ENCODE measurements at regions not wholly inside any gene's neighbourhood (a gene's known extent, or its start where the extent isn't known, plus 50 kb on each side); places are given as distances from the start of the nearest gene placed in this dataset.
"Not testable (repeated sequence)": the region's sequence is repeated elsewhere in the genome, so short reads cannot be mapped to it uniquely, and the experiment has no call there.

- no peak overlapping the region for H3K4me3 ChIP-seq (ENCODE audit: low read depth, low read length)
- TF ChIP-seq, protein P1, sequence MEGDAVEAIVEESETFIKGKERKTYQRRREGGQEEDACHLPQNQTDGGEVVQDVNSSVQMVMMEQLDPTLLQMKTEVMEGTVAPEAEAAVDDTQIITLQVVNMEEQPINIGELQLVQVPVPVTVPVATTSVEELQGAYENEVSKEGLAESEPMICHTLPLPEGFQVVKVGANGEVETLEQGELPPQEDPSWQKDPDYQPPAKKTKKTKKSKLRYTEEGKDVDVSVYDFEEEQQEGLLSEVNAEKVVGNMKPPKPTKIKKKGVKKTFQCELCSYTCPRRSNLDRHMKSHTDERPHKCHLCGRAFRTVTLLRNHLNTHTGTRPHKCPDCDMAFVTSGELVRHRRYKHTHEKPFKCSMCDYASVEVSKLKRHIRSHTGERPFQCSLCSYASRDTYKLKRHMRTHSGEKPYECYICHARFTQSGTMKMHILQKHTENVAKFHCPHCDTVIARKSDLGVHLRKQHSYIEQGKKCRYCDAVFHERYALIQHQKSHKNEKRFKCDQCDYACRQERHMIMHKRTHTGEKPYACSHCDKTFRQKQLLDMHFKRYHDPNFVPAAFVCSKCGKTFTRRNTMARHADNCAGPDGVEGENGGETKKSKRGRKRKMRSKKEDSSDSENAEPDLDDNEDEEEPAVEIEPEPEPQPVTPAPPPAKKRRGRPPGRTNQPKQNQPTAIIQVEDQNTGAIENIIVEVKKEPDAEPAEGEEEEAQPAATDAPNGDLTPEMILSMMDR (IDR thresholded peaks at IDR 0.05; ENCODE audit: borderline replicate concordance, insufficient read depth, low read depth, low read length): no peak
These were observed 140.2 kb upstream of the SPRED1 start for GRCh38 chr15:38112406-38112805.

GRCh38 chr15:38115121-38115520 is 137.5 kb upstream of the SPRED1 start:
- TF ChIP-seq, protein P1 (IDR thresholded peaks at IDR 0.05; ENCODE audit: borderline replicate concordance, insufficient read depth, low read depth, low read length): no peak
- no peak overlapping the region for H3K4me3 ChIP-seq (ENCODE audit: low read depth, low read length)

DNA sequence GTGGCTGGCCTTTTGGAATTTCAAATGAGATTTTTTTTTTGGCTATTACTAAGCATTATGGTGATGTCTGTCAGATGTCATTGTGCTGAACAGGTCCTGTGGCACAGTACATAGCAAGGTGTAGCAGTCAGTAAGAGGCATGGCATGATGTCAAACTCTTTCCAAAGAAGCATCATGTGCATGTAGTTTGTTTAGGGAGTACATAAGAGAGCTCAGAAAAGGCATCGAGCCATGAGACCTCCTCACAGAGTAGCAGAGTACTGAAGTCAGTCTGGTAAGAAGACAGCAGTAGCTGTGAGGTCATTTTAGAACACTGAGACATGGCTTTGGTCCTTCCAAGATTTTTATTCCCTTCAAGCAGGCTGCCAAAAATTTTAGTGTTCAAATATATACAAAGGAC is 134.9 kb upstream of the SPRED1 start:
- H3K4me3 ChIP-seq (ENCODE audit: low read depth, low read length): no peak overlapping the region
- TF ChIP-seq, protein P1 (IDR thresholded peaks at IDR 0.05; ENCODE audit: borderline replicate concordance, insufficient read depth, low read depth, low read length): no peak

DNA sequence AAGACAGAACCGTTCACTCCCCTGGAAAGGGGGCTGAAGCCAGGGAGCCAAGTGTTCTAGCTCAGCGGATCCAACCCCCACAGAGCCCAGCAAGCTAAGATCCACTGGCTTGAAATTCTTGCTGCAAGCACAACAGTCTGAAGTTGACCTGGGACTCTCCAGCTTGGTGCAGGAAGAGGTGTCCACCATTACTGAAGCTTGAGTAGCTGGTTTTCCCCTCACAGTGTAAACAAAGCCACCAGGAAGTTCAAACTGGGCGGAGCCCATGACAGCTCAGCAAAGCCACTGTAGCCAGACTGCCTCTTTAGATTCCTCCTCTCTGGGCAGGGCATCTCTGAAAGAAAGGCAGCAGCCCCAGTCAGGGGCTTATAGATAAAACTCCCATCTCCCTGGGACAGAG is 132.8 kb upstream of the SPRED1 start:
- not testable (repeated sequence) for H3K4me3 ChIP-seq (ENCODE audit: low read depth, low read length)

- H3K4me3 ChIP-seq (ENCODE audit: low read depth, low read length): no peak overlapping the region
- TF ChIP-seq, protein P1 (IDR thresholded peaks at IDR 0.05; ENCODE audit: borderline replicate concordance, insufficient read depth, low read depth, low read length): no peak
These were observed 125.3 kb upstream of the SPRED1 start for GRCh38 chr15:38127306-38127771.

DNA sequence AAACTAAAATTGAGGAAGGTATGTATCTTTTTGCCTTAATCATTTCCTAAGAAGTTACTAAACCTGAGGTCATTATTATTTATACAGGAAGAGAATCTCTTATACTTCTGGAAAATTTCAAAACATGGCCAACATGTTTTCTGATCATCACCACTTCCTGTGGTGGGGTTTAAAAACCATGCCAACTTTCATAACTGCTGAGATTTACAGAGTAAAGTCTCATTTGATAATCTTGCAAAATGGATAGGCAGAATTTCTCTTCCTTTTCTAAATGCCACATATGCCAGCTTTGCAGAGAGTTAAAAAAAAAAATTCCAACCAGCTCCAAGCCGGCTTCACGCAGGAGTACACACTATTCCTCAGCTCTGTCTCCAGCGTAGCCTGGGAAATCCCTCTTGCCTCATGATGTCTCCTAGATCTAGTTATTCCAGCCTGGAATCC is 124.3 kb upstream of the SPRED1 start:
- no peak overlapping the region for H3K4me3 ChIP-seq (ENCODE audit: low read depth, low read length)
- TF ChIP-seq, protein P1 (IDR thresholded peaks at IDR 0.05; ENCODE audit: borderline replicate concordance, insufficient read depth, low read depth, low read length): no peak

GRCh38 chr15:38128921-38129320 is 123.7 kb upstream of the SPRED1 start:
- no peak overlapping the region for H3K4me3 ChIP-seq (ENCODE audit: low read depth, low read length)
- TF ChIP-seq, protein P1 (IDR thresholded peaks at IDR 0.05; ENCODE audit: borderline replicate concordance, insufficient read depth, low read depth, low read length): no peak

Measured in GM12875 (cell line).